ENCODE measurements at regions not wholly inside any gene's neighbourhood (a gene's known extent, or its start where the extent isn't known, plus 50 kb on each side); places are given as distances from the start of the nearest gene placed in this dataset.

GRCh38 chr1:239874831-239875230 is 216.9 kb upstream of the FMN2 start:
- TF ChIP-seq KDM5A (IDR thresholded peaks at IDR 0.05), result no peak
- TF ChIP-seq, protein P1, sequence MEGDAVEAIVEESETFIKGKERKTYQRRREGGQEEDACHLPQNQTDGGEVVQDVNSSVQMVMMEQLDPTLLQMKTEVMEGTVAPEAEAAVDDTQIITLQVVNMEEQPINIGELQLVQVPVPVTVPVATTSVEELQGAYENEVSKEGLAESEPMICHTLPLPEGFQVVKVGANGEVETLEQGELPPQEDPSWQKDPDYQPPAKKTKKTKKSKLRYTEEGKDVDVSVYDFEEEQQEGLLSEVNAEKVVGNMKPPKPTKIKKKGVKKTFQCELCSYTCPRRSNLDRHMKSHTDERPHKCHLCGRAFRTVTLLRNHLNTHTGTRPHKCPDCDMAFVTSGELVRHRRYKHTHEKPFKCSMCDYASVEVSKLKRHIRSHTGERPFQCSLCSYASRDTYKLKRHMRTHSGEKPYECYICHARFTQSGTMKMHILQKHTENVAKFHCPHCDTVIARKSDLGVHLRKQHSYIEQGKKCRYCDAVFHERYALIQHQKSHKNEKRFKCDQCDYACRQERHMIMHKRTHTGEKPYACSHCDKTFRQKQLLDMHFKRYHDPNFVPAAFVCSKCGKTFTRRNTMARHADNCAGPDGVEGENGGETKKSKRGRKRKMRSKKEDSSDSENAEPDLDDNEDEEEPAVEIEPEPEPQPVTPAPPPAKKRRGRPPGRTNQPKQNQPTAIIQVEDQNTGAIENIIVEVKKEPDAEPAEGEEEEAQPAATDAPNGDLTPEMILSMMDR (IDR thresholded peaks at IDR 0.05), result no peak
- no peak for TF ChIP-seq POLR2A (IDR thresholded peaks at IDR 0.05; ENCODE audit: low read length)
- no peak for TF ChIP-seq CHD4 (IDR thresholded peaks at IDR 0.05; ENCODE audit: borderline replicate concordance)
- no peak for TF ChIP-seq CHD2 (IDR thresholded peaks at IDR 0.05; ENCODE audit: low read length, partially characterized antibody)

All from A549 (cell line).